SK-N-SH (cell line): ENCODE measurements at regions not wholly inside any gene's neighbourhood (a gene's known extent, or its start where the extent isn't known, plus 50 kb on each side); places are given as distances from the start of the nearest gene placed in this dataset.

Experiments used
- CTCF ChIA-PET: fragments of 300-600, 350-600 bp; formaldehyde crosslinking; extraction: SDS; loops from one replicate; lab custom pipeline; 2021; lab: Yijun Ruan, JAX
- POLR2A ChIA-PET: fragments of 350-600 bp; sonication (Branson Sonifier 250); formaldehyde crosslinking; extraction: SDS; loops from one replicate; lab custom pipeline; 2020; ENCODE audit warnings: antibody characterized with exemption, inconsistent platforms; lab: Yijun Ruan, JAX
- DNase-seq: peaks from one replicate; pipeline ENCODE4 v3.0.0; 2012
- H2AFZ ChIP-seq: fragments of 200-600 bp; sonication (generic); 2 replicates; pipeline ENCODE4 v1.8.1; 2016; ENCODE audit warnings: antibody characterized with exemption, mild to moderate bottlenecking, low read depth
- H3F3A ChIP-seq: fragments of 200-600 bp; sonication (generic); replicated peaks from 2 replicates; pipeline ENCODE3; 2016; ENCODE audit warnings: antibody characterized with exemption, mild to moderate bottlenecking; ENCODE audit not compliant: insufficient read depth
- H3K27ac ChIP-seq, 2 experiments: fragments of 200-500 bp in 1 of 2; fragments of 200-600 bp in 1 of 2; sonication (Bioruptor generic) in 1 of 2; sonication (generic), shearing (Covaris generic) in 1 of 2; 2 replicates each; pipeline versions ENCODE4 v1.5.1 to v1.6.1; 2014 to 2016; ENCODE audit warnings: low read depth in 2 of 2, inconsistent platforms in 1 of 2, low read length in 1 of 2, mild to moderate bottlenecking in 1 of 2, mixed read lengths in 1 of 2
- H3K27me3 ChIP-seq: fragments of 200-600 bp; sonication (generic), shearing (Covaris generic); 2 replicates; pipeline ENCODE4 v1.6.1; 2016; ENCODE audit warnings: mixed run types; ENCODE audit not compliant: insufficient read depth
- H3K36me3 ChIP-seq, 2 experiments: fragments of 200-500 bp in 1 of 2; fragments of 200-600 bp in 1 of 2; sonication (Bioruptor generic) in 1 of 2; sonication (generic) in 1 of 2; replicated peaks in 1 of 2; 2 replicates each; pipeline versions ENCODE3 to v1.5.1; 2014 to 2016; ENCODE audit warnings: low read length in 1 of 2, mild to moderate bottlenecking in 1 of 2; ENCODE audit not compliant: insufficient read depth in 2 of 2, control insufficient read depth in 1 of 2
- H3K4me1 ChIP-seq, 2 experiments: fragments of 200-500 bp in 1 of 2; fragments of 200-600 bp in 1 of 2; sonication (Bioruptor generic) in 1 of 2; sonication (generic), shearing (Covaris generic) in 1 of 2; 2 replicates each; pipeline versions ENCODE4 v1.5.1 to v1.6.1; 2014 to 2016; ENCODE audit warnings: low read depth in 1 of 2, low read length in 1 of 2, mixed run types in 1 of 2; ENCODE audit not compliant: insufficient read depth in 2 of 2, control insufficient read depth in 1 of 2
- H3K4me2 ChIP-seq: fragments of 200-600 bp; sonication (generic), shearing (Covaris generic); 2 replicates; pipeline ENCODE4 v1.6.1; 2017; ENCODE audit warnings: mixed run types
- H3K4me3 ChIP-seq, 2 experiments: fragments of 200-500 bp in 1 of 2; fragments of 200-600 bp in 1 of 2; sonication (Bioruptor generic) in 1 of 2; sonication (generic), shearing (Covaris generic) in 1 of 2; 2 replicates each; pipeline versions ENCODE4 v1.5.1 to v1.8.1; 2014 to 2016; ENCODE audit warnings: low read depth in 2 of 2, inconsistent platforms in 1 of 2, low read length in 1 of 2, mild to moderate bottlenecking in 1 of 2, mixed read lengths in 1 of 2, moderate library complexity in 1 of 2
- H3K79me2 ChIP-seq: fragments of 200-600 bp; sonication (generic); 2 replicates; pipeline ENCODE4 v1.8.1; 2017; ENCODE audit warnings: mild to moderate bottlenecking; ENCODE audit not compliant: insufficient read depth
- H3K9ac ChIP-seq: fragments of 200-600 bp; sonication (generic); 2 replicates; pipeline ENCODE4 v1.6.1; 2017; ENCODE audit warnings: mixed run types
- H3K9me2 ChIP-seq: fragments of 200-600 bp; sonication (generic); 2 replicates; pipeline ENCODE4 v1.6.1; 2017; ENCODE audit warnings: mixed run types
- H3K9me3 ChIP-seq: fragments of 200-600 bp; sonication (generic); 2 replicates; pipeline ENCODE4 v1.6.1; 2017; ENCODE audit warnings: mixed run types, mild to moderate bottlenecking, moderate library complexity
- H4K20me1 ChIP-seq: fragments of 200-600 bp; sonication (generic); 2 replicates; pipeline ENCODE4 v1.6.1; 2017; ENCODE audit warnings: mild to moderate bottlenecking, mixed run types; ENCODE audit not compliant: insufficient read depth
- CHD2 ChIP-seq: fragments of 150-350 bp; IDR thresholded peaks from 2 replicates; pipeline ENCODE4 v1.6.1; 2018; ENCODE audit warnings: low read length; ENCODE audit not compliant: partially characterized antibody
- EP300 ChIP-seq, 2 experiments: IDR thresholded peaks; 2 replicates each; pipeline versions ENCODE4 v1.4.0 to v1.6.1; 2012; ENCODE audit warnings: borderline replicate concordance in 1 of 2, low read depth in 1 of 2, low read length in 1 of 2
- FOSL2 ChIP-seq: IDR thresholded peaks from 2 replicates; pipeline ENCODE4 v1.4.0; 2012; ENCODE audit warnings: low read depth, mild to moderate bottlenecking, moderate library complexity, borderline replicate concordance
- GABPA ChIP-seq: IDR thresholded peaks from 2 replicates; pipeline ENCODE4 v1.4.0; 2012; ENCODE audit warnings: low read depth, mild to moderate bottlenecking
- MEF2A ChIP-seq: IDR thresholded peaks from 2 replicates; pipeline ENCODE4 v1.4.0; 2012; ENCODE audit warnings: low read depth, borderline replicate concordance
- RXRA ChIP-seq: IDR thresholded peaks from 2 replicates; pipeline ENCODE4 v1.4.0; 2012; ENCODE audit warnings: low read depth, mild to moderate bottlenecking, borderline replicate concordance
- SMC3 ChIP-seq: IDR thresholded peaks from 2 replicates; pipeline ENCODE4 v1.6.1; 2012; ENCODE audit warnings: low read depth, low read length, improper control_type of control experiment
- TAF1 ChIP-seq: IDR thresholded peaks from 2 replicates; pipeline ENCODE4 v1.6.1; 2012; ENCODE audit warnings: low read depth, mild to moderate bottlenecking, low read length, moderate library complexity, borderline replicate concordance
- TCF12 ChIP-seq: IDR thresholded peaks from 2 replicates; pipeline ENCODE4 v1.4.0; 2012
- TEAD4 ChIP-seq: IDR thresholded peaks from 2 replicates; pipeline ENCODE4 v1.4.0; 2012; ENCODE audit warnings: mild to moderate bottlenecking, borderline replicate concordance; ENCODE audit not compliant: insufficient read depth
- WGBS: methylation state at CpG from one replicate; pipeline ENCODE4 v1.1.6; 2017; ENCODE audit warnings: low lambda C conversion rate; 5-methylcytosine and 5-hydroxymethylcytosine counted together
- TF ChIP-seq, protein P1 (sequence below): IDR thresholded peaks from 2 replicates; pipeline ENCODE4; 2012
- TF ChIP-seq, protein P2 (sequence below): IDR thresholded peaks from 2 replicates; pipeline ENCODE4 v1.6.1; 2012; ENCODE audit warnings: mild to moderate bottlenecking, low read depth, low read length, moderate library complexity
- TF ChIP-seq, protein P3 (sequence below): fragments of 200-600 bp; sonication (generic); IDR thresholded peaks from 2 replicates; pipeline ENCODE4 v1.6.1; 2017; ENCODE audit warnings: antibody characterized with exemption, mild to moderate bottlenecking, moderate library complexity
- TF ChIP-seq, protein P4 (sequence below): fragments of 150-350 bp; IDR thresholded peaks from 2 replicates; pipeline ENCODE4 v1.6.1; 2016; ENCODE audit warnings: mild to moderate bottlenecking, low read depth, low read length

DNA sequence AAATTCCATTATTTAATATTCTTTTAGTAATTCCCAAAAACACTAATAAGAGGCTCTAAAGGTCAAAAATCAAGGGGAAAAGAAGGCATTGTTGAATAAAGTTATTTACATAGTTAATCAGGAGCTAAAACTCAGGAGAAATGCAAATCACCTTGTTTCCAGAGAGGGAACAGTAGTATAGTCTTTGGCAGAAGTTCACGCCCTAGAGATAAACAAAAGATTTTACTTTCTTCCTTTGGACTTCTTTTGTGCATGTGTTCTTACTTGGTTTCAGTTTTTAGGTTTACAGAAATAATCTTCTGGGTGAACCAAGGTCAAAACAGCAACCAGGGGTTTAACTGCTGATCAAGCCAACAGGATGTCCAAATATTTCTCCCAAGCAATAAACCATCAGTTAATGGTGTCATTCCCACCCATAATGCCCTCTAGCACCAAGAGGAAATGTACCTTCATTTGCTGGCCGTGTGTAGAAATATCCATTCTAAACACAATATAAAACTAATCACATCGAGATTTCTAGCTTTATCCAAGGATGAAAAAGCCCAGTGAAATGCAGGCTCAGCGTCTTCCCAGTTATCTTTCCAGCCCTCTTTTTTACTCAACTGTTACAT is 518.8 kb upstream of the SOX9 start:
- Histone ChIP-seq H3K9me3 (peaks cover 6% of the 10 kb centered on the region), H4K20me1 (no peaks in the 10 kb centered on the region), H3K4me1 (peaks cover 0 to 2% of the 10 kb centered on the region in 2 experiments; a peak in 1 of 4 replicates), H3K27me3 (no peaks in the 10 kb centered on the region), H3K36me3 (peaks cover 0 to 6% of the 10 kb centered on the region in 2 experiments), H3K4me2 (no peak overlapping the region), H3K27ac (no peak overlapping the region), H3K4me3 (no peak overlapping the region), H3K9me2 (no peaks in the 10 kb centered on the region), H3K79me2 (no peaks in the 10 kb centered on the region), H3K9ac (no peak overlapping the region), H2AFZ (no peak overlapping the region), H3F3A (no peaks in the 10 kb centered on the region)
- DNase-seq: no peak
- CTCF ChIA-PET: interaction anchor here (1.0 kb wide), 1 partner anchor 129 kb away, joined by 5 read pairs; no protein-coding TSS in a partner anchor
- TF ChIP-seq, protein P1, sequence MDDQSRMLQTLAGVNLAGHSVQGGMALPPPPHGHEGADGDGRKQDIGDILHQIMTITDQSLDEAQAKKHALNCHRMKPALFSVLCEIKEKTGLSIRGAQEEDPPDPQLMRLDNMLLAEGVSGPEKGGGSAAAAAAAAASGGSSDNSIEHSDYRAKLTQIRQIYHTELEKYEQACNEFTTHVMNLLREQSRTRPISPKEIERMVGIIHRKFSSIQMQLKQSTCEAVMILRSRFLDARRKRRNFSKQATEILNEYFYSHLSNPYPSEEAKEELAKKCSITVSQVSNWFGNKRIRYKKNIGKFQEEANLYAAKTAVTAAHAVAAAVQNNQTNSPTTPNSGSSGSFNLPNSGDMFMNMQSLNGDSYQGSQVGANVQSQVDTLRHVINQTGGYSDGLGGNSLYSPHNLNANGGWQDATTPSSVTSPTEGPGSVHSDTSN: no peak
- TF ChIP-seq FOSL2: no peak
- TF ChIP-seq, protein P2, sequence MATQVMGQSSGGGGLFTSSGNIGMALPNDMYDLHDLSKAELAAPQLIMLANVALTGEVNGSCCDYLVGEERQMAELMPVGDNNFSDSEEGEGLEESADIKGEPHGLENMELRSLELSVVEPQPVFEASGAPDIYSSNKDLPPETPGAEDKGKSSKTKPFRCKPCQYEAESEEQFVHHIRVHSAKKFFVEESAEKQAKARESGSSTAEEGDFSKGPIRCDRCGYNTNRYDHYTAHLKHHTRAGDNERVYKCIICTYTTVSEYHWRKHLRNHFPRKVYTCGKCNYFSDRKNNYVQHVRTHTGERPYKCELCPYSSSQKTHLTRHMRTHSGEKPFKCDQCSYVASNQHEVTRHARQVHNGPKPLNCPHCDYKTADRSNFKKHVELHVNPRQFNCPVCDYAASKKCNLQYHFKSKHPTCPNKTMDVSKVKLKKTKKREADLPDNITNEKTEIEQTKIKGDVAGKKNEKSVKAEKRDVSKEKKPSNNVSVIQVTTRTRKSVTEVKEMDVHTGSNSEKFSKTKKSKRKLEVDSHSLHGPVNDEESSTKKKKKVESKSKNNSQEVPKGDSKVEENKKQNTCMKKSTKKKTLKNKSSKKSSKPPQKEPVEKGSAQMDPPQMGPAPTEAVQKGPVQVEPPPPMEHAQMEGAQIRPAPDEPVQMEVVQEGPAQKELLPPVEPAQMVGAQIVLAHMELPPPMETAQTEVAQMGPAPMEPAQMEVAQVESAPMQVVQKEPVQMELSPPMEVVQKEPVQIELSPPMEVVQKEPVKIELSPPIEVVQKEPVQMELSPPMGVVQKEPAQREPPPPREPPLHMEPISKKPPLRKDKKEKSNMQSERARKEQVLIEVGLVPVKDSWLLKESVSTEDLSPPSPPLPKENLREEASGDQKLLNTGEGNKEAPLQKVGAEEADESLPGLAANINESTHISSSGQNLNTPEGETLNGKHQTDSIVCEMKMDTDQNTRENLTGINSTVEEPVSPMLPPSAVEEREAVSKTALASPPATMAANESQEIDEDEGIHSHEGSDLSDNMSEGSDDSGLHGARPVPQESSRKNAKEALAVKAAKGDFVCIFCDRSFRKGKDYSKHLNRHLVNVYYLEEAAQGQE: no peak
- TF ChIP-seq TEAD4: no peak
- TF ChIP-seq, protein P3, sequence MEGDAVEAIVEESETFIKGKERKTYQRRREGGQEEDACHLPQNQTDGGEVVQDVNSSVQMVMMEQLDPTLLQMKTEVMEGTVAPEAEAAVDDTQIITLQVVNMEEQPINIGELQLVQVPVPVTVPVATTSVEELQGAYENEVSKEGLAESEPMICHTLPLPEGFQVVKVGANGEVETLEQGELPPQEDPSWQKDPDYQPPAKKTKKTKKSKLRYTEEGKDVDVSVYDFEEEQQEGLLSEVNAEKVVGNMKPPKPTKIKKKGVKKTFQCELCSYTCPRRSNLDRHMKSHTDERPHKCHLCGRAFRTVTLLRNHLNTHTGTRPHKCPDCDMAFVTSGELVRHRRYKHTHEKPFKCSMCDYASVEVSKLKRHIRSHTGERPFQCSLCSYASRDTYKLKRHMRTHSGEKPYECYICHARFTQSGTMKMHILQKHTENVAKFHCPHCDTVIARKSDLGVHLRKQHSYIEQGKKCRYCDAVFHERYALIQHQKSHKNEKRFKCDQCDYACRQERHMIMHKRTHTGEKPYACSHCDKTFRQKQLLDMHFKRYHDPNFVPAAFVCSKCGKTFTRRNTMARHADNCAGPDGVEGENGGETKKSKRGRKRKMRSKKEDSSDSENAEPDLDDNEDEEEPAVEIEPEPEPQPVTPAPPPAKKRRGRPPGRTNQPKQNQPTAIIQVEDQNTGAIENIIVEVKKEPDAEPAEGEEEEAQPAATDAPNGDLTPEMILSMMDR: no peak
- no peak for TF ChIP-seq CHD2
- TF ChIP-seq MEF2A: no peak
- no peak for TF ChIP-seq GABPA
- TF ChIP-seq SMC3: no peak
- TF ChIP-seq RXRA: no peak
- no peak for TF ChIP-seq TCF12
- no peak for TF ChIP-seq TAF1
- no peak for TF ChIP-seq EP300 (IDR thresholded peaks at IDR 0.05; ENCODE audit: borderline replicate concordance in 1 of 2, low read depth in 1 of 2, low read length in 1 of 2)
- TF ChIP-seq, protein P4, sequence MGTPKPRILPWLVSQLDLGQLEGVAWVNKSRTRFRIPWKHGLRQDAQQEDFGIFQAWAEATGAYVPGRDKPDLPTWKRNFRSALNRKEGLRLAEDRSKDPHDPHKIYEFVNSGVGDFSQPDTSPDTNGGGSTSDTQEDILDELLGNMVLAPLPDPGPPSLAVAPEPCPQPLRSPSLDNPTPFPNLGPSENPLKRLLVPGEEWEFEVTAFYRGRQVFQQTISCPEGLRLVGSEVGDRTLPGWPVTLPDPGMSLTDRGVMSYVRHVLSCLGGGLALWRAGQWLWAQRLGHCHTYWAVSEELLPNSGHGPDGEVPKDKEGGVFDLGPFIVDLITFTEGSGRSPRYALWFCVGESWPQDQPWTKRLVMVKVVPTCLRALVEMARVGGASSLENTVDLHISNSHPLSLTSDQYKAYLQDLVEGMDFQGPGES: no peak
- POLR2A ChIA-PET: no interaction called here
- WGBS: 69% methylated on average over 4 of the region's 4 CpGs
